KOPT-K1 (cell line): ENCODE measurements at regions not wholly inside any gene's neighbourhood (a gene's known extent, or its start where the extent isn't known, plus 50 kb on each side); places are given as distances from the start of the nearest gene placed in this dataset.

ENCODE experiments used
- H3K27ac ChIP-seq: fragments of 200-600 bp; sonication (generic); 2 replicates; pipeline ENCODE4 v1.5.1; 2016; ENCODE audit warnings: antibody characterized with exemption, mild to moderate bottlenecking, low read depth, low read length; ENCODE audit not compliant: poor library complexity, severe bottlenecking
- H3K36me3 ChIP-seq: fragments of 200-600 bp; sonication (generic); 2 replicates; pipeline ENCODE4 v1.5.1; 2017; ENCODE audit warnings: antibody characterized with exemption, mild to moderate bottlenecking, low read length, moderate library complexity; ENCODE audit not compliant: insufficient read depth
- H3K9me3 ChIP-seq: fragments of 200-600 bp; sonication (generic); 2 replicates; pipeline ENCODE4 v1.5.1; 2017; ENCODE audit warnings: antibody characterized with exemption, low read length, mild to moderate bottlenecking; ENCODE audit not compliant: insufficient read depth, poor library complexity, severe bottlenecking

DNA sequence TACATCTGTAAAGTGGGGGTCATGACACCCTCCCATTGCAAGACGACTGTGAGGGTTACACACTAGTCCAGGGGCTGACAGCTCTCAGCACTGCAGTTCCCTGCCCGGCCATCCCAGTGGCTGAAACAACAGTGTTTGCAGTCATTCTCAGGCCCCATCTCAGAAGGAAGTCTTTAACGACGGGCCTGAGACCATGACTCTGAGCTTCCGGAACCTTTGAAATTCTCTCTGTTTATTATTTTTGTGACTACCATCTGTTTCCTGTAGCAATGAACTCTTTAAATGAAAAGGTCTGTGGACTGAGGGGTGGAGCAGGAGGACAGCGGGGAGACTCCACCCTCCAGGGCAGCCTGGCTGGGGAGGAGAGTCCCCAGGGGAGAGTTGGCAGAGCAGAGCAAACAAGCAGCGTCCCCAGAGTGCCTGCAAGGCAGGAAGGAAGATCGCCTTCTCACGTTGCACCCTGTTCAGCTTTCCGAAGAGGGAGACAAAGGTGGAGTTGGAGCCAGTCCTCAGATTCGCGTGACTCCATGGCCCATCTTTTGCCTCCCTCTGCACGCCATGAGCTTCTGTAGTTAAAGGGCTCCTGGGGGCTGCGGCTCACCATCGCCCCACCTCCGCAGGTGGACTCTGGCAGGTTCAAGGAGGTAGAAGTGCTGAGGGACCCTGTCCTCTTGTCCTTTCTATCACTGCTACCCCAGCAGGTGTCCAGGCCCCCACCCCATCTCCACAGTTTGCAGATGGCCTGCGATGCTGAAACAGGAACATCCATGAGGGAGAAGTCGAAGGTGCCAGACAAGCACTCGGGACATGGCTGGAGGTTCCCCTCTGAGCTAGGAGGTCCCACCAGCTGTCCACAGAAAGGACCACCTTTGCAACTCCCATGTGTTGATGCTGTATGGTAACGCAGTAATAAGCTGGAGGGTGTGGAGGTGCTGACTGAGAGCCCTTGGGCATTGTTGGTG is 525.8 kb upstream of the PROK2 start:
- H3K27ac ChIP-seq, result no peak overlapping the region
- no peaks in the 10 kb centered on the region for H3K36me3 ChIP-seq
- H3K9me3 ChIP-seq, result no peaks in the 10 kb centered on the region

- no peaks in the 10 kb centered on the region for H3K36me3 ChIP-seq
- H3K9me3 ChIP-seq, result no peaks in the 10 kb centered on the region
- H3K27ac ChIP-seq, result no peak overlapping the region
These were observed 524.9 kb upstream of the PROK2 start for GRCh38 chr3:72309661-72310418.

DNA sequence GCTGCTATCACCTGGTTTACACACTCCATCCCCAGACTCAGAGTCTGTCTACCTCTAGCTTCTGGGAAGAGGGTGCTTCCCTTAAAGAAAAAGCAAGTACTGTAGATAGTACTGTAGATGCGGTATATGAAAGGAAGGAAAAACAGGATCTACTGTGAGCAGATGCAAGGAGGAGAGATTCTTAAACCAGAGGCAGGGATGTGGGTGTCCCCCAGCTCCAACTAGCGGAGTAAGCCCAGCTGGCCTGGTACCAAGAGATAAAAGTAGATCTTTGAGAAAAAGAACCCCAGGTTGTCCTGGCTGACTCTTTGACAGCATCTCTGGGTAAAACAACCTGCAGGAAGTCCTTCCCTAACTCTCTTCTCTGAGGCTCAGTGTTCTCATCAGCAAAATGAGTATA is 523.7 kb upstream of the PROK2 start:
- H3K27ac ChIP-seq, result no peak overlapping the region
- H3K9me3 ChIP-seq, result no peaks in the 10 kb centered on the region
- no peaks in the 10 kb centered on the region for H3K36me3 ChIP-seq

DNA sequence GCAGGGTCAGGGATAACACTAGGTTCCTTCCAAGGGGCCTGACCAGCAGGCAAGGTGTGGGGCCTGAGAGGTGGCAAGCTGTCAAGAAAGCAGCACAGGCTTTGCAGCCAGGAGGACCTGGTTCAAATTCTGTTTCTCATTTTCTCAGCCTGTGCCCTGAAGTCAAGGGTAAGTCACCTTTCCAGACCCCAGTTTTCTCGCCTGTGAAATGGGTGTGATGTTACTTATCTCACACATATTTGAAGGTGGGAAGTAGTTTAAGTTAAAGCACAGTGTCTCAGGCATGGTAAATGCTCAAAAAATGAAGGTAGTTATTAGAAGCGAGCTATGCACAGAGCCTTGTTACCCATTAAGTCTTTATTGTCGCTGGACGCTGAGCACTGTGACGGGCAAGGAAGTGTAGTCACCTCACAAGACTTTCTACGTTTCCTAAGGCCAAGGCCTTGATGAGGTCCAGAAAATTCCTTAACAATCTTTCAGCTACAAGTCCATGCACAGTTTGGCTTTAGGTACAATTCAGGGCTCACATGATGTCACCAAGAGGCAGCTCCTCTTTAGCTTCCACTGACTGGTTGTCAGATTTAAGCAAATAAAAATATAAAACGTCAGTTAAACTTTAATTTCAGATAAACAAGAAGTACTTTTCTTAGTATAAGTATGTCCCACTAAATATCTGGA is 522.6 kb upstream of the PROK2 start:
- H3K9me3 ChIP-seq, result no peaks in the 10 kb centered on the region
- H3K27ac ChIP-seq, result no peak overlapping the region
- no peaks in the 10 kb centered on the region for H3K36me3 ChIP-seq

GRCh38 chr3:72306800-72307341 is 521.9 kb upstream of the PROK2 start:
- Histone ChIP-seq H3K9me3 (no peaks in the 10 kb centered on the region), H3K36me3 (no peaks in the 10 kb centered on the region), H3K27ac (no peak overlapping the region)

DNA sequence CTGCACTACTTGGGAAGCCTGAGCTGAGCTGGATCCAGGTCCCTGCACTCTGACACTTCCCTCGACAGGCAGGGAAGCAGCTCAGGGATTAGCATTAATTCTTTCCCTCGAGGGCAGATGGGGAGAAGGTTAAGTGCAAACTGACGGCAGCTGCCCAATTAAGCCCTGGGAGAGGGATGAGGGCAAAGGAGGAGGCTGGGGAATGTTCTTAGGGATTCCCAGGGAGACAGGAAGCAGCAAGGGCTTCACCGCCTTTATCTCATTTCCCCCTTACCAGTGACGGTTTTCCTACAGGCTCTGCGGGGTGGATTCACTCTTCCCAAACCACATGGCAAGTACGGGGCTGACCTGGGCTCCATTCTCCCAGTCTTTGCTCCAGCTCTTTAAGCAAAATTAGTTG is 519.0 kb upstream of the PROK2 start:
- no peak overlapping the region for H3K27ac ChIP-seq
- H3K36me3 ChIP-seq, result no peaks in the 10 kb centered on the region
- H3K9me3 ChIP-seq, result no peaks in the 10 kb centered on the region

DNA sequence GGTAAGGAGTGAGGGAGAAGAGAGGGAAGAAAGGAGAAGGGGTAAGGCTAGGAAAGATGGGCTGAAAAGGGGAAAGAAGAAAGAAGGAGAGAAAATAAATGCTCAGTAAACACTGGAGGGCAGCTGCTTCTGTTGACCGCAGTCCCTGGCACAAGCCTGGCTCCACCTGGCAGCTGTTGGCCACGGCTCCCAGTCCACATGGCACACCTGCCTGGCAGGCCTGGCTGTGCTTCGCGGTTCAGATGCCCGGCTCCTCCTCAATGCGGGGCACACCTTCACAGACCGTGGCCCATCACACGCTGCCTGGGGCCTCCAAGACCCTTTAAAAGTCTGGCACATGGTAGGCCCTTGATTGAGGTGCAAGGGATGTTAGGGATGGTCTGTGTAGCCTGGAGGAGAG is 516.8 kb upstream of the PROK2 start:
- Histone ChIP-seq H3K27ac (no peak overlapping the region), H3K9me3 (no peaks in the 10 kb centered on the region), H3K36me3 (no peaks in the 10 kb centered on the region)

DNA sequence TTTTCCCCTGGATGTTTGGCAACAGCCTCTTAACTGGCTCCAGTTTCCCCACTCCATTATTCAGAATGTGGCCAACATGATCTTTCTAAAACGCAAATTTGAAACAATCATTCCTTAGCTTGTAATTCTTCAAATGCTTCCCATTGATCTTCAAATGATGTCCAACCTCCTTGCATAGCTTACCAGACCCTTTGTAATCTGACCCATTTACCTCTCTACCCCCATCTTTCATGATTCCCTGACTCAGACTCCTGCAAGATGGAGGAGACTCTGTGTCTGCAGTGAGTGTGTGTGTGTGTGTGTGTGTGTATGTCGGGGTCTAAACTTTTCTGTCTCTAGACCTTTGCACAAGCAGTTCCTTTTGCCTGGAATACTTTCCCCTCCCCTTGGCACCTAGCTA is 515.7 kb upstream of the PROK2 start:
- Histone ChIP-seq H3K36me3 (no peaks in the 10 kb centered on the region), H3K9me3 (no peaks in the 10 kb centered on the region), H3K27ac (no peak overlapping the region)

DNA sequence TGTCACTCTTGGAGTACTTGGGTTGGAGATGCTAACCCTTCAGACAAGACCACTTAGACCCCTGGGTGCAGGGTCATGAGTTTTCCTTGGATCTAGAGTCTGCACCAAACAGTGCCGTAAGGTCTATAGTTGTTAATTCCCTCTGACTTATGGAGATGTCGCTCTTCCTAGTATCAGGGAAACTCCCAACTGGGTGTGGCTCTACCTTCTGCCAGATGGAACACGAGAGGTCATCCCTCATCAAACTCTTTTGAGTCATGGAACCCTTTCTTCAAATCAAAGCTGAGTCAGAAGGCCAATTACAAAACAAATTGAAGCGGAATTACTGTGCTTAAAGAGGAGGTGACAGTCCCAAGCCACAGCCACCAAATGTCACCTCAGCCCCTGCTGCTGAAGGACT is 514.9 kb upstream of the PROK2 start:
- no peaks in the 10 kb centered on the region for H3K9me3 ChIP-seq
- no peak overlapping the region for H3K27ac ChIP-seq
- H3K36me3 ChIP-seq, result no peaks in the 10 kb centered on the region

- no peak overlapping the region for H3K27ac ChIP-seq
- H3K36me3 ChIP-seq, result no peaks in the 10 kb centered on the region
- no peaks in the 10 kb centered on the region for H3K9me3 ChIP-seq
These were observed 514.4 kb upstream of the PROK2 start for GRCh38 chr3:72299321-72299802.

DNA sequence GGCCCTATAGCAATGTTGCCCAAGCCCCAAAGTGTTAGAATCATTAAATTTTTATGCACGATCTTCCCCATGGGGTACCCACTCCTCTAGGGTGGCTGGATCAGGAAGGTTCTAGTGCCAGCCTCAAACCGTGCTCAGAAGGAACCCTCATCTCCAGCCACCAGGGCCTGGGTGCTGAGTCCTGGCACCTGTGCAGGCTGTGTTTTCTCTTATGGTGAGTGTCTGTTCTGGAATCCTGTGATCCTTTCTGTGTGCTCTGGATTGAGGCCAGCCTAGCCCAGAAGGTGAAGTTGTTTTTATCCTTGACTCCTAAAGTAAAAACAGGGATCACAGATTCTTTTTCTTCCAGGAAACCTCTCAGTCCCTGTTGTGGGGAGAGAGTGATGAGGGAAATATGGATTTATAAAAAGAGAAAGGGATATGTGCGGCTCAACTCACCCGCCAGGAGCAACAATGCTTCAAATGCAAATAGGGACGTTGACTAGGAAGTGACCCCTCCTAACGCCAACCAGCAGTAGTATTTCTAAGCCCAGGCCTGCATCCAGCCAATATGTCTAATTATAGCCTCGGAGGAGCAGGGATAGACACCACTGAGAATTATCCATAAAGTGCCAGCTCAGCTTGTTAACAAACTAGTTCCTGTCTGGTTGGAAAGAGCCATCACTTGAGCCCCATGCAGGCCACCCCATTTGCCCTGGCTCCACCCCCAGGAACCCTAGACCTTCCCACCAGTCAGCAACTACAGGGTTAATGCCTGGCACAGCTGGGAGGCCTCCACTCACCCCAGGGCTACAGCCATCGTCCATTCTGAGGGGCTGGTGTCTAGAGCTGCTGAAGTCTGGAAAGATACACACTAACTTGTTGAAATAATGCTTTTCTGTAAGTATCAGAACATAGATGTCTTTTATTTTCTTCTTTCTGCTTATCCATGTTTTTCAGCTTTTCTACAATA is 513.5 kb upstream of the PROK2 start:
- Histone ChIP-seq H3K36me3 (no peaks in the 10 kb centered on the region), H3K27ac (no peak overlapping the region), H3K9me3 (no peaks in the 10 kb centered on the region)

GRCh38 chr3:72297481-72297880 is 512.5 kb upstream of the PROK2 start:
- Histone ChIP-seq H3K9me3 (no peaks in the 10 kb centered on the region), H3K27ac (no peak overlapping the region), H3K36me3 (no peaks in the 10 kb centered on the region)

- Histone ChIP-seq H3K9me3 (no peaks in the 10 kb centered on the region), H3K27ac (no peak overlapping the region), H3K36me3 (no peaks in the 10 kb centered on the region)
These were observed 511.6 kb upstream of the PROK2 start for GRCh38 chr3:72296477-72297111.
